Esophagus (tissue), 2 donors: ENCODE measurements at regions not wholly inside any gene's neighbourhood (a gene's known extent, or its start where the extent isn't known, plus 50 kb on each side); places are given as distances from the start of the nearest gene placed in this dataset.

Experiments used
- H3K27ac ChIP-seq, 2 donors: one replicate each; pipeline ENCODE4 v1.5.1; 2013; ENCODE audit warnings: low read depth in 2 of 2, mild to moderate bottlenecking in 2 of 2, inconsistent platforms in 1 of 2, low read length in 1 of 2, moderate library complexity in 1 of 2
- H3K27me3 ChIP-seq, 2 donors: one replicate each; pipeline ENCODE4 v1.6.1; 2013; ENCODE audit warnings: low read length in 2 of 2, control low read depth in 1 of 2, mild to moderate bottlenecking in 1 of 2; ENCODE audit not compliant: insufficient read depth in 2 of 2, control insufficient read depth in 1 of 2
- H3K36me3 ChIP-seq, 2 donors: one replicate each; pipeline ENCODE4 v1.6.1; 2013; ENCODE audit warnings: low read length in 1 of 2; ENCODE audit not compliant: control insufficient read depth in 2 of 2, insufficient read depth in 2 of 2
- H3K4me1 ChIP-seq, 2 donors: one replicate each; pipeline ENCODE4 v1.6.1; 2013; ENCODE audit warnings: low read length in 1 of 2; ENCODE audit not compliant: control insufficient read depth in 2 of 2, insufficient read depth in 2 of 2
- H3K4me3 ChIP-seq, 2 donors: one replicate each; pipeline ENCODE4 v1.5.1; 2013; ENCODE audit warnings: low read length in 2 of 2, mild to moderate bottlenecking in 2 of 2, low read depth in 1 of 2, moderate library complexity in 1 of 2
- H3K9me3 ChIP-seq, 2 donors: one replicate each; pipeline ENCODE4 v1.6.1; 2013; ENCODE audit warnings: mild to moderate bottlenecking in 2 of 2, low read depth in 1 of 2, low read length in 1 of 2, moderate library complexity in 1 of 2; ENCODE audit not compliant: control insufficient read depth in 2 of 2, insufficient read depth in 1 of 2
- WGBS, 2 donors: extraction: QIAGEN DNeasy Blood & Tissue Kit; methylation state at CpG; one replicate each; pipeline ENCODE4 v1.1.7; 2013; 5-methylcytosine and 5-hydroxymethylcytosine counted together
- donor health status: healthy with polysubstance abuse.
- donor health status: Bipolar disorder and iron deficiency.

- Histone ChIP-seq H3K27me3 (no peaks in the 10 kb centered on the region), H3K36me3 (no peaks in the 10 kb centered on the region), H3K9me3 (no peaks in the 10 kb centered on the region), H3K27ac (no peak overlapping the region), H3K4me1 (no peaks in the 10 kb centered on the region), H3K4me3 (no peak overlapping the region)
- 92 to 98% methylated on average over 3 of the region's 3 CpGs for WGBS, 2 donors
Observed at GRCh38 chr2:7904319-7904718, 777.5 kb upstream of the ID2 start.

DNA sequence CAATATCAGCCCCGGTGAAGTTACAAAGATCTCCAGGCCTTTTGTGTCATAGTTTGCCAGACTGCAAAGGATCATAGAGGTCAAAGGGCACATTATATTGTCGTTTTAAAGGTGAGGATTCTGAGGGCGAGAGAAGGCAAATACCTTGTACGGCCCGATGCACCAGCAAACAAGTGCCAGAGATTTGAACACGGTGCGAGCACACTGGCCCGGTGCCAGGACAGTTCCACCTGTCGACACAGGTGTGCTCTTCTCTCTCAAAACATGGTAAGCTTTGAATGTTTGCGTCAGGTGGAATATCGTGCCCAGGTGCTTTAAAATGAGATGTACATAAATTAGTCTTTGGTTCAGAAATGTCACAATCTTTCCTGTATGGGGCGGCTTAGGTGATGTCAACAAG, 776.1 kb upstream of the ID2 start:
- Histone ChIP-seq H3K27me3 (no peaks in the 10 kb centered on the region), H3K4me3 (no peak overlapping the region), H3K9me3 (no peaks in the 10 kb centered on the region), H3K27ac (no peak overlapping the region), H3K36me3 (no peaks in the 10 kb centered on the region), H3K4me1 (no peaks in the 10 kb centered on the region)
- WGBS, 2 donors = 67 to 70% methylated on average over 12 of the region's 12 CpGs

- no peaks in the 10 kb centered on the region for H3K9me3 ChIP-seq
- WGBS, 2 donors = 88 to 89% methylated on average over 6 of the region's 6 CpGs
- no peak overlapping the region for H3K27ac ChIP-seq
- H3K36me3 ChIP-seq = no peaks in the 10 kb centered on the region
- H3K4me3 ChIP-seq = no peak overlapping the region
- H3K4me1 ChIP-seq = no peaks in the 10 kb centered on the region
- no peaks in the 10 kb centered on the region for H3K27me3 ChIP-seq
Observed at GRCh38 chr2:7906431-7906830, 775.4 kb upstream of the ID2 start.

DNA sequence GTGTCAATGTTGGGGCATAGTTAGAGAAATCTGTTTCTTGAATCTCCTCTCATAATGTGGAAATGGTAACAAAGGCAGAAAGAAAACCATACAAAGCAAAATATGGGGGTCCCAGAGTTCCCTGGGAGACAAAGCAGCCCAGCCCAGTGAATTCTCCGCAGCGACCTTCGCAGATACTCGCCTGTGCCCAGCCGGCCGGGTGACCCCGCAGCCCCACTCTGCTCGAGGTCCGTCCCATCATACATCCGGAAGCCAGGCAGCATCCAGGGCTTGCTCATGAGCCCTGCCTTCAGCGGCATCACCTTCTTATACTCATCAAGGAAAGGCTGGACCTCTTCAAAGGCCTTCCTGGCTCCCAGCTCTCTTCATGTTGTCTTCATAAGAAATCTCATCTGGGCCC, 774.8 kb upstream of the ID2 start:
- Histone ChIP-seq H3K9me3 (no peaks in the 10 kb centered on the region), H3K36me3 (no peaks in the 10 kb centered on the region), H3K4me3 (no peak overlapping the region), H3K27me3 (no peaks in the 10 kb centered on the region), H3K4me1 (no peaks in the 10 kb centered on the region), H3K27ac (no peak overlapping the region)
- WGBS, 2 donors = 95 to 98% methylated on average over 11 of the region's 11 CpGs

- H3K9me3 ChIP-seq = no peaks in the 10 kb centered on the region
- 86 to 89% methylated on average over 3 of the region's 3 CpGs for WGBS, 2 donors
Observed at GRCh38 chr2:7910752-7911151, 771.1 kb upstream of the ID2 start.

DNA sequence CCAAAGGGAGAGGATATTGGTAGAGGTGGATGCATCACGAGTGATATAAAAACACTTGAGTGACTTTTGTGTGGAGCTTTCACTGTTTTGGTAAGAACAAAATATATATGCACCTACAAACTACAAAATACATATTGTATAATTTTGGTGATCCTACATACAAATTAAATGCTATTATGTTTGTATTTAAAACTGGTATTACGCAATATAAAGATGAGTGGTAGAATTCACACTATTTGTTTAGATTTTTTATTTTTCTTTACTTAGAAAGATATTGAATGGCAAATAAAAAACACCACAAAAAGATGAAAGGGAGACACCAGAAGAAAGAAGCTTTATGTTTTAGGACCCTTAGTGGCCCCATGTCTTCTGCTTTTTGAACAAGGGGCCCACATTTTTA, 770.7 kb upstream of the ID2 start:
- Histone ChIP-seq H3K9me3 (no peaks in the 10 kb centered on the region), H3K4me3 (no peak overlapping the region), H3K27me3 (no peaks in the 10 kb centered on the region), H3K36me3 (no peaks in the 10 kb centered on the region), H3K27ac (no peak overlapping the region), H3K4me1 (no peaks in the 10 kb centered on the region)
- 93 to 95% methylated on average over 2 of the region's 2 CpGs for WGBS, 2 donors

More at GRCh38 chr2:7910752-7911151, 771.1 kb upstream of the ID2 start:
- Histone ChIP-seq H3K27ac (no peak overlapping the region), H3K4me1 (no peaks in the 10 kb centered on the region), H3K4me3 (no peak overlapping the region), H3K27me3 (no peaks in the 10 kb centered on the region), H3K36me3 (no peaks in the 10 kb centered on the region)

DNA sequence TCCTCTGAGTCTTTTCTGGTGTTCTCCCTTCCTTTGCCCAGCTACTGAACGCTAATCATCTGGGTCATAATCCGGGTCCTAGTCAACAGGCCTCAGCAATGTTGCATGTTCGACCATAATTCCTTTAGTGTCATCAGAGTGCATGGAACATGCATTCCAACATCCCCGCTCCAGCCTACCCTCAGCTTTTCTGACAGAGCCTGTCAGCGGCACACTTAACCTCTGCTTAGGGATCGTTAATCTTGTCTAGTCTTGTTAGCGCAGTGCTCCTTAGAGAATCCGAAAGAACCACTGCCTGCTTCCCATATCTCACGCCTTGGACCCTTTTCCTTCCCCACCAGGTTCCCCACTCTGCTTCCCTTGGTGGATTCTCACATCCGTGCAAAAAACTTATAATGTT, 767.9 kb upstream of the ID2 start:
- H3K36me3 ChIP-seq = no peaks in the 10 kb centered on the region
- 81 to 82% methylated on average over 10 of the region's 10 CpGs for WGBS, 2 donors
- H3K4me1 ChIP-seq = no peaks in the 10 kb centered on the region
- H3K4me3 ChIP-seq = no peak overlapping the region
- no peaks in the 10 kb centered on the region for H3K27me3 ChIP-seq
- H3K27ac ChIP-seq = no peak overlapping the region
- H3K9me3 ChIP-seq = no peaks in the 10 kb centered on the region

DNA sequence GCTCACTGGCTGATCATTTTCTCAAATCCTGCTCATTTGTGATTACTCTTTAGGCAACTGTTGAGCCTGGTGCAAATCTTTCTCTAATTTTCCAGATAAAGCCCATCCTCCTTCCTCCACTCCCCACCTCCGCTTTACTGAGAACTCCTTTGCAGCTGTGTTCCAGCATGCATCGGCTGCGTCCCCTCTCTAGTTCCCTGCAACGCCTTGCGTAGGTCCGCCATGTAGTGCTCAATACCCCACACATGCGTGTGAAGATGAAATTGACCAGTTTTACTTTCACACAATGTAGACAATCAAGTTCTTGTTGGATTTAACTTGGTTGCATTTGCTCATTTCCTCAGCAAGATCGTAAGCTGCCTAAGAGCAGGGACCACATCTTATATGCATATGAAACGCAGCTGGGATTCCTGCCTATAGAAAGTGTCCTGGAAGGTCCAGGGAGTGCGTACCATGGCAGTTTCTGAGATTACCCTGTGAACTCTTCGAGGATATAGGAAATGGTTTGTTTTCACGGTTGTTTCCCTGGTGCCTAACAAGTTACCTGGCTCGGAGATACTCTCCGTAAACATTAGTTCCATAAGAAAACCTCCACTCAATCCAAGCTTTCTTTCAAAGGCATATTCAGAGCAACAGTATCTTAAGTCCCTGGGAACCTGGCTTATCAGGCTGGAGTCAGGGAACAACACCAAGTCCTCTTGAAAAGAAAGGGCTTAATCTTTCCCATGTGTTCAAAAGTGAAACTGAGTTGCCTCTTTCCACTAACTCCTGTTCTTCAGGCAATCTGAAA, 766.4 kb upstream of the ID2 start:
- Histone ChIP-seq H3K36me3 (no peaks in the 10 kb centered on the region), H3K4me1 (no peaks in the 10 kb centered on the region), H3K27ac (no peak overlapping the region), H3K9me3 (no peaks in the 10 kb centered on the region), H3K4me3 (no peak overlapping the region), H3K27me3 (no peaks in the 10 kb centered on the region)
- WGBS, 2 donors = 81 to 87% methylated on average over 14 of the region's 14 CpGs

DNA sequence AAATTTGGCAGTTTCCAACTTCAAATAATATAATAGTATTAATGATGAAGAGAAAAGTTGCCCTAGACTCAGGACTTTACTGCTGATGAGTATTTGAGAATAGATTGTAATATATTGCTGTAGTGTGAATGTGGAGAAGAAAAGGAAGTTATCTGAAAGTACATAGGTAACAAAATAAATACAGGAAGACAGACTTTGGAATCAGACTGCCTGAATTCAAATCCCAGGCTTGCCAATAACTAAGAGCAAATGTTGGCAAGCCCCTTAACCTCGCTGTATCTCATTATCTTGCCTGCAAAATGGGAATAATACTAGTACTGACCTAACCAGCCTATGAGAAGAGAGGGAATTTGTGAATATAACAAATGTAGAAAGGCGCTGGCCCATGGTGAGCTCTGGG, 765.2 kb upstream of the ID2 start:
- H3K27ac ChIP-seq = no peak overlapping the region
- H3K4me3 ChIP-seq = no peak overlapping the region
- no peaks in the 10 kb centered on the region for H3K27me3 ChIP-seq
- no peaks in the 10 kb centered on the region for H3K36me3 ChIP-seq
- H3K9me3 ChIP-seq = no peaks in the 10 kb centered on the region
- no peaks in the 10 kb centered on the region for H3K4me1 ChIP-seq
- 91 to 92% methylated on average over 2 of the region's 2 CpGs for WGBS, 2 donors

GRCh38 chr2:7919510-7919909, 762.3 kb upstream of the ID2 start:
- no peaks in the 10 kb centered on the region for H3K9me3 ChIP-seq
- no peak overlapping the region for H3K27ac ChIP-seq
- H3K4me3 ChIP-seq = no peak overlapping the region
- no peaks in the 10 kb centered on the region for H3K4me1 ChIP-seq
- no peaks in the 10 kb centered on the region for H3K27me3 ChIP-seq
- WGBS, 2 donors = 95% methylated on average over 8 of the region's 8 CpGs
- H3K36me3 ChIP-seq = no peaks in the 10 kb centered on the region
